Neuronal stem cell (in vitro differentiated cells): ENCODE measurements at regions not wholly inside any gene's neighbourhood (a gene's known extent, or its start where the extent isn't known, plus 50 kb on each side); places are given as distances from the start of the nearest gene placed in this dataset.

Experiments used
- DNase-seq: peaks from one replicate; pipeline ENCODE4 v3.0.0-alpha.2; 2013; ENCODE audit warnings: low spot score
- H2AFZ ChIP-seq: one replicate; pipeline ENCODE4 v1.6.1; 2013; ENCODE audit warnings: mild to moderate bottlenecking, low read length, inconsistent platforms
- H2AK5ac ChIP-seq: 2 replicates; pipeline ENCODE4 v1.6.1; 2013; ENCODE audit warnings: low read depth, mild to moderate bottlenecking, inconsistent platforms, low read length, moderate library complexity, mixed read lengths
- H2BK120ac ChIP-seq: 2 replicates; pipeline ENCODE4 v1.6.1; 2013; ENCODE audit warnings: low read depth, mild to moderate bottlenecking, inconsistent platforms, low read length, moderate library complexity, mixed read lengths
- H2BK12ac ChIP-seq: one replicate; pipeline ENCODE4 v1.6.1; 2013; ENCODE audit warnings: low read length, inconsistent platforms
- H2BK15ac ChIP-seq: 2 replicates; pipeline ENCODE4 v1.6.1; 2013; ENCODE audit warnings: mild to moderate bottlenecking, low read length, inconsistent platforms, mixed read lengths
- H2BK5ac ChIP-seq: one replicate; pipeline ENCODE4 v1.6.1; 2013; ENCODE audit warnings: inconsistent platforms, mild to moderate bottlenecking, low read length, moderate library complexity
- H3K14ac ChIP-seq: one replicate; pipeline ENCODE4 v1.6.1; 2013; ENCODE audit warnings: low read length, inconsistent platforms
- H3K18ac ChIP-seq: 2 replicates; pipeline ENCODE4 v1.6.1; 2013; ENCODE audit warnings: low read length, inconsistent platforms
- H3K23ac ChIP-seq: 2 replicates; pipeline ENCODE4 v1.6.1; 2013; ENCODE audit warnings: low read depth, mild to moderate bottlenecking, mixed read lengths, low read length, inconsistent platforms; ENCODE audit not compliant: poor library complexity
- H3K27ac ChIP-seq: replicated peaks from 3 replicates; pipeline ENCODE4 v1.5.1; 2013; ENCODE audit warnings: low read length, inconsistent platforms
- H3K27me3 ChIP-seq, 3 experiments: 2 replicates each; pipeline ENCODE4 v1.6.1; 2013; ENCODE audit warnings: low read length in 3 of 3, mild to moderate bottlenecking in 2 of 3, inconsistent platforms in 1 of 3, low read depth in 1 of 3, mixed read lengths in 1 of 3, moderate library complexity in 1 of 3; ENCODE audit not compliant: control insufficient read depth in 3 of 3, insufficient read depth in 3 of 3
- H3K36me3 ChIP-seq, 2 donors: replicated peaks in 1 of 2; 2 replicates each; pipeline ENCODE4 v1.6.1; 2013; ENCODE audit warnings: low read length in 2 of 2; ENCODE audit not compliant: control insufficient read depth in 2 of 2, insufficient read depth in 2 of 2
- H3K4ac ChIP-seq: 2 replicates; pipeline ENCODE4 v1.6.1; 2013; ENCODE audit warnings: inconsistent platforms, mild to moderate bottlenecking, low read length, moderate library complexity
- H3K4me1 ChIP-seq, 2 donors: 1 replicate in 1 of 2; 2 replicates in 1 of 2; pipeline ENCODE4 v1.6.1; 2013; ENCODE audit warnings: low read length in 2 of 2, low read depth in 1 of 2; ENCODE audit not compliant: control insufficient read depth in 2 of 2, insufficient read depth in 1 of 2
- H3K4me2 ChIP-seq: one replicate; pipeline ENCODE4 v1.6.1; 2013; ENCODE audit warnings: mild to moderate bottlenecking, low read length, inconsistent platforms; ENCODE audit not compliant: insufficient read depth, poor library complexity, severe bottlenecking
- H3K4me3 ChIP-seq, 2 donors: 2 replicates each; pipeline ENCODE4 v1.5.1; 2013; ENCODE audit warnings: low read length in 2 of 2, mild to moderate bottlenecking in 2 of 2, inconsistent platforms in 1 of 2, moderate library complexity in 1 of 2
- H3K79me1 ChIP-seq: one replicate; pipeline ENCODE4 v1.6.1; 2013; ENCODE audit warnings: low read depth, mild to moderate bottlenecking, inconsistent platforms, low read length, moderate library complexity
- H3K9ac ChIP-seq: one replicate; pipeline ENCODE4 v1.6.1; 2013; ENCODE audit warnings: mild to moderate bottlenecking, low read depth, low read length, inconsistent platforms; ENCODE audit not compliant: poor library complexity
- H3K9me3 ChIP-seq, 2 donors: replicated peaks in 1 of 2; 2 replicates each; pipeline versions ENCODE3 to v1.6.1; 2013; ENCODE audit warnings: low read length in 2 of 2, mild to moderate bottlenecking in 2 of 2, inconsistent platforms in 1 of 2, low read depth in 1 of 2, mixed read lengths in 1 of 2, moderate library complexity in 1 of 2; ENCODE audit not compliant: control insufficient read depth in 2 of 2, insufficient read depth in 1 of 2
- H4K8ac ChIP-seq: one replicate; pipeline ENCODE4 v1.6.1; 2013; ENCODE audit warnings: low read depth, mild to moderate bottlenecking, inconsistent platforms, low read length, moderate library complexity
- H4K91ac ChIP-seq: one replicate; pipeline ENCODE4 v1.6.1; 2013; ENCODE audit warnings: low read length, low read depth, mild to moderate bottlenecking, inconsistent platforms; ENCODE audit not compliant: poor library complexity
- WGBS, 2 donors: extraction: QIAGEN DNeasy Blood & Tissue Kit; methylation state at CpG; one replicate each; pipeline ENCODE4 v1.1.7; 2013; ENCODE audit warnings: missing lambda C conversion rate in 2 of 2, mixed read lengths in 1 of 2; ENCODE audit not compliant: insufficient read length in 2 of 2, insufficient replicate concordance in 1 of 2; ENCODE audit errors: extremely low coverage in 2 of 2; 5-methylcytosine and 5-hydroxymethylcytosine counted together

- Histone ChIP-seq H3K36me3 (no peaks in the 10 kb centered on the region), H3K14ac (no peak overlapping the region), H2BK12ac (no peak overlapping the region)
Observed at GRCh38 chr7:22557167-22557566, 57.2 kb upstream of the STEAP1B start.

GRCh38 chr7:22555476-22555875 is 55.5 kb upstream of the STEAP1B start:
- H3K27me3 ChIP-seq: peaks cover 0 to 26% (median 0%) of the 10 kb centered on the region in 3 experiments
- H2BK5ac ChIP-seq: no peak overlapping the region
- no peak overlapping the region for H3K4me3 ChIP-seq
- no peak overlapping the region for H2BK15ac ChIP-seq
- DNase-seq: no peak
- H3K9ac ChIP-seq: no peak overlapping the region
- H3K4me1 ChIP-seq: peaks cover 0 to 3% of the 10 kb centered on the region in 2 donors
- no CpG with 5 or more reads among the region's 8 CpGs for WGBS, 2 donors
- peak overlapping the region; percentile 33 for H2AK5ac ChIP-seq
- no peak overlapping the region for H3K4ac ChIP-seq
- peak overlapping the region; percentile 24 for H3K18ac ChIP-seq
- peak overlapping the region; percentile 43 for H3K14ac ChIP-seq
- no peak overlapping the region for H2BK12ac ChIP-seq
- H3K36me3 ChIP-seq: no peaks in the 10 kb centered on the region
- H2AFZ ChIP-seq: no peak overlapping the region
- H3K79me1 ChIP-seq: no peaks in the 10 kb centered on the region
- H4K8ac ChIP-seq: no peak overlapping the region
- no peaks in the 10 kb centered on the region for H3K9me3 ChIP-seq
- no peak overlapping the region for H3K23ac ChIP-seq
- H2BK120ac ChIP-seq: no peak overlapping the region
- no peak overlapping the region for H4K91ac ChIP-seq
- H3K27ac ChIP-seq: no peak overlapping the region
- H3K4me2 ChIP-seq: no peak overlapping the region

More at GRCh38 chr7:22557167-22557566, 57.2 kb upstream of the STEAP1B start:
- H3K23ac ChIP-seq: no peak overlapping the region
- H3K79me1 ChIP-seq: no peaks in the 10 kb centered on the region
- no peak overlapping the region for H3K4ac ChIP-seq
- H3K9ac ChIP-seq: no peak overlapping the region
- H3K4me2 ChIP-seq: no peak overlapping the region
- H3K4me1 ChIP-seq: peaks cover 2 to 10% of the 10 kb centered on the region in 2 donors
- H2BK120ac ChIP-seq: no peak overlapping the region
- no peak for DNase-seq
- no peak overlapping the region for H4K8ac ChIP-seq
- no peak overlapping the region for H2BK15ac ChIP-seq
- H4K91ac ChIP-seq: no peak overlapping the region
- no peak overlapping the region for H3K4me3 ChIP-seq
- H3K27me3 ChIP-seq: peaks cover 0 to 9% (median 0%) of the 10 kb centered on the region in 3 experiments
- no peak overlapping the region for H3K27ac ChIP-seq
- no peak overlapping the region for H2BK5ac ChIP-seq
- no peak overlapping the region for H2AK5ac ChIP-seq
- H2AFZ ChIP-seq: no peak overlapping the region
- no peaks in the 10 kb centered on the region for H3K9me3 ChIP-seq
- no peak overlapping the region for H3K18ac ChIP-seq
- no CpG with 5 or more reads among the region's 4 CpGs for WGBS, 2 donors

GRCh38 chr7:22554184-22554583 is 54.2 kb upstream of the STEAP1B start:
- H4K8ac ChIP-seq: no peak overlapping the region
- H3K9ac ChIP-seq: no peak overlapping the region
- no peak overlapping the region for H2BK15ac ChIP-seq
- no peak overlapping the region for H3K14ac ChIP-seq
- no peak overlapping the region for H2BK12ac ChIP-seq
- H2AFZ ChIP-seq: no peak overlapping the region
- H2BK120ac ChIP-seq: no peak overlapping the region
- DNase-seq: no peak
- H3K27ac ChIP-seq: no peak overlapping the region
- H3K4me1 ChIP-seq: no peaks in the 10 kb centered on the region
- H3K4me3 ChIP-seq: no peak overlapping the region
- H2BK5ac ChIP-seq: no peak overlapping the region
- no peak overlapping the region for H4K91ac ChIP-seq
- no peaks in the 10 kb centered on the region for H3K36me3 ChIP-seq
- no peak overlapping the region for H2AK5ac ChIP-seq
- WGBS, 2 donors: no CpG with 5 or more reads among the region's 5 CpGs
- H3K18ac ChIP-seq: no peak overlapping the region
- H3K27me3 ChIP-seq: peaks cover 0 to 39% (median 4%) of the 10 kb centered on the region in 3 experiments
- no peaks in the 10 kb centered on the region for H3K9me3 ChIP-seq
- no peak overlapping the region for H3K23ac ChIP-seq
- H3K4ac ChIP-seq: no peak overlapping the region
- H3K79me1 ChIP-seq: no peaks in the 10 kb centered on the region
- no peak overlapping the region for H3K4me2 ChIP-seq

- Histone ChIP-seq H3K27ac (no peak overlapping the region), H3K27me3 (peaks cover 0 to 42% (median 4%) of the 10 kb centered on the region in 3 experiments), H4K8ac (no peak overlapping the region), H3K4me1 (no peaks in the 10 kb centered on the region), H2AK5ac (no peak overlapping the region), H3K9ac (no peak overlapping the region), H2BK5ac (no peak overlapping the region), H3K9me3 (no peaks in the 10 kb centered on the region), H3K4ac (no peak overlapping the region), H3K18ac (no peak overlapping the region), H2BK120ac (no peak overlapping the region), H2AFZ (no peak overlapping the region), H4K91ac (no peak overlapping the region), H2BK15ac (no peak overlapping the region), H3K4me3 (no peak overlapping the region), H3K36me3 (no peaks in the 10 kb centered on the region), H3K4me2 (no peak overlapping the region), H3K23ac (no peak overlapping the region), H3K14ac (no peak overlapping the region), H2BK12ac (no peak overlapping the region), H3K79me1 (no peaks in the 10 kb centered on the region)
- WGBS, 2 donors: no CpG with 5 or more reads among the region's 8 CpGs
- DNase-seq: no peak
Observed at GRCh38 chr7:22551768-22552513, 52.0 kb upstream of the STEAP1B start.
